Gastroesophageal sphincter (tissue), 4 donors: ENCODE measurements at regions not wholly inside any gene's neighbourhood (a gene's known extent, or its start where the extent isn't known, plus 50 kb on each side); places are given as distances from the start of the nearest gene placed in this dataset.

ENCODE experiments used
- ATAC-seq: fragments of 150-250 bp; one replicate; pipeline ENCODE4 v1.9.1; 2016; ENCODE audit warnings: mild to moderate bottlenecking, moderate library complexity
- H3K27ac ChIP-seq, 4 donors: fragments of 200-600 bp; sonication (generic) in 3 of 4; 1 replicate in 3 of 4; 2 replicates in 1 of 4; pipeline ENCODE4 v1.5.1; 2016 to 2019
- H3K27me3 ChIP-seq: fragments of 200-600 bp; sonication (generic); one replicate; pipeline ENCODE4 v1.5.1; 2019
- H3K36me3 ChIP-seq, 2 donors: fragments of 200-600 bp; sonication (generic); one replicate each; pipeline ENCODE4 v1.5.1; 2019; ENCODE audit warnings: control low read depth in 1 of 2
- H3K4me1 ChIP-seq, 3 donors: fragments of 200-600 bp; sonication (generic); 1 replicate in 2 of 3; 2 replicates in 1 of 3; pipeline ENCODE4 v1.5.1; 2016 to 2019; ENCODE audit warnings: control low read depth in 2 of 3
- H3K4me3 ChIP-seq, 2 donors: fragments of 200-600 bp; sonication (generic); one replicate each; pipeline ENCODE4 v1.5.1; 2019; ENCODE audit warnings: mild to moderate bottlenecking in 1 of 2, moderate library complexity in 1 of 2
- H3K9me3 ChIP-seq, 3 donors: fragments of 200-600 bp; sonication (generic); one replicate each; pipeline ENCODE4 v1.5.1; 2017 to 2019; ENCODE audit warnings: control low read depth in 2 of 3
- CTCF ChIP-seq, 4 experiments: fragments of 200-600 bp in 2 of 4; fragments of 450-650 bp in 2 of 4; sonication (generic) in 1 of 4; IDR thresholded peaks; one replicate each; pipeline ENCODE4 v1.5.1; 2017 to 2019; ENCODE audit warnings: antibody characterized with exemption in 4 of 4, mild to moderate bottlenecking in 2 of 4, moderate library complexity in 2 of 4
- EP300 ChIP-seq: sonication (generic); formaldehyde crosslinking; IDR thresholded peaks from one replicate; pipeline ENCODE4 v1.6.1; 2017; ENCODE audit warnings: antibody characterized with exemption, mild to moderate bottlenecking
- POLR2A ChIP-seq, 2 donors: fragments of 450-650 bp; IDR thresholded peaks; one replicate each; pipeline ENCODE4 v1.6.1; 2017; ENCODE audit warnings: antibody characterized with exemption in 2 of 2, mild to moderate bottlenecking in 2 of 2, moderate library complexity in 1 of 2
- POLR2AphosphoS5 ChIP-seq: sonication (generic); formaldehyde crosslinking; IDR thresholded peaks from one replicate; pipeline ENCODE4 v1.6.1; 2017; ENCODE audit warnings: antibody characterized with exemption
- WGBS, 2 donors: methylation state at CpG; one replicate each; pipeline ENCODE4 v1.1.5; 2018; ENCODE audit warnings: low coverage in 1 of 2; 5-methylcytosine and 5-hydroxymethylcytosine counted together

GRCh38 chr12:84150201-84150600, 762.4 kb downstream of the SLC6A15 start:
- Histone ChIP-seq H3K4me1 (no peaks in the 10 kb centered on the region), H3K27me3 (no peaks in the 10 kb centered on the region), H3K36me3 (no peaks in the 10 kb centered on the region), H3K9me3 (no peaks in the 10 kb centered on the region), H3K27ac (no peak overlapping the region), H3K4me3 (no peak overlapping the region)
- no peak for TF ChIP-seq POLR2AphosphoS5
- TF ChIP-seq EP300: no peak
- TF ChIP-seq CTCF (IDR thresholded peaks at IDR 0.05): no peak
- no peak for TF ChIP-seq POLR2A (IDR thresholded peaks at IDR 0.05)
- no peak for ATAC-seq
- 50 to 100% methylated on average over 1 to 3 of the region's 3 CpGs for WGBS, 2 donors

GRCh38 chr12:84148335-84148734, 764.3 kb downstream of the SLC6A15 start:
- no peak for ATAC-seq
- Histone ChIP-seq H3K4me3 (no peak overlapping the region), H3K4me1 (no peaks in the 10 kb centered on the region), H3K27me3 (no peaks in the 10 kb centered on the region), H3K9me3 (no peaks in the 10 kb centered on the region), H3K36me3 (no peaks in the 10 kb centered on the region), H3K27ac (no peak overlapping the region)
- 83 to 88% methylated on average over 1 to 2 of the region's 3 CpGs for WGBS, 2 donors
- TF ChIP-seq POLR2A (IDR thresholded peaks at IDR 0.05) (no peak), CTCF (IDR thresholded peaks at IDR 0.05) (no peak), POLR2AphosphoS5 (no peak), EP300 (no peak)

- TF ChIP-seq POLR2AphosphoS5: no peak
- TF ChIP-seq EP300: no peak
- TF ChIP-seq POLR2A (IDR thresholded peaks at IDR 0.05): no peak
- Histone ChIP-seq H3K36me3 (no peaks in the 10 kb centered on the region), H3K4me3 (no peak overlapping the region), H3K4me1 (no peaks in the 10 kb centered on the region), H3K27ac (no peak overlapping the region), H3K27me3 (no peaks in the 10 kb centered on the region), H3K9me3 (no peaks in the 10 kb centered on the region)
- 66 to 74% methylated on average over 4 of the region's 4 CpGs for WGBS, 2 donors
- no peak for ATAC-seq
Observed at GRCh38 chr12:84136862-84137367, 775.7 kb downstream of the SLC6A15 start.

- H3K27me3 ChIP-seq: no peaks in the 10 kb centered on the region
- no peak for TF ChIP-seq EP300
- TF ChIP-seq POLR2A (IDR thresholded peaks at IDR 0.05): no peak
- TF ChIP-seq CTCF (IDR thresholded peaks at IDR 0.05): no peak
- TF ChIP-seq POLR2AphosphoS5: no peak
- no peak overlapping the region for H3K27ac ChIP-seq
- ATAC-seq: no peak
- H3K9me3 ChIP-seq: no peaks in the 10 kb centered on the region
- 31 to 44% methylated on average over 1 of the region's 1 CpG for WGBS, 2 donors
- no peak overlapping the region for H3K4me3 ChIP-seq
- H3K4me1 ChIP-seq: no peaks in the 10 kb centered on the region
- no peaks in the 10 kb centered on the region for H3K36me3 ChIP-seq
Observed at GRCh38 chr12:84135586-84136279, 776.9 kb downstream of the SLC6A15 start.

GRCh38 chr12:84134797-84135366, 777.7 kb downstream of the SLC6A15 start:
- 46 to 89% methylated on average over 1 to 2 of the region's 2 CpGs for WGBS, 2 donors
- ATAC-seq: no peak
- H3K4me1 ChIP-seq: no peaks in the 10 kb centered on the region

More at GRCh38 chr12:84134797-84135366, 777.7 kb downstream of the SLC6A15 start:
- H3K27ac ChIP-seq: no peak overlapping the region
- no peaks in the 10 kb centered on the region for H3K9me3 ChIP-seq
- H3K4me3 ChIP-seq: no peak overlapping the region
- no peaks in the 10 kb centered on the region for H3K27me3 ChIP-seq
- H3K36me3 ChIP-seq: no peaks in the 10 kb centered on the region
- TF ChIP-seq POLR2AphosphoS5: no peak
- TF ChIP-seq POLR2A (IDR thresholded peaks at IDR 0.05): no peak
- TF ChIP-seq EP300: no peak
- no peak for TF ChIP-seq CTCF (IDR thresholded peaks at IDR 0.05)
